ENCODE measurements at regions not wholly inside any gene's neighbourhood (a gene's known extent, or its start where the extent isn't known, plus 50 kb on each side); places are given as distances from the start of the nearest gene placed in this dataset.

DNA sequence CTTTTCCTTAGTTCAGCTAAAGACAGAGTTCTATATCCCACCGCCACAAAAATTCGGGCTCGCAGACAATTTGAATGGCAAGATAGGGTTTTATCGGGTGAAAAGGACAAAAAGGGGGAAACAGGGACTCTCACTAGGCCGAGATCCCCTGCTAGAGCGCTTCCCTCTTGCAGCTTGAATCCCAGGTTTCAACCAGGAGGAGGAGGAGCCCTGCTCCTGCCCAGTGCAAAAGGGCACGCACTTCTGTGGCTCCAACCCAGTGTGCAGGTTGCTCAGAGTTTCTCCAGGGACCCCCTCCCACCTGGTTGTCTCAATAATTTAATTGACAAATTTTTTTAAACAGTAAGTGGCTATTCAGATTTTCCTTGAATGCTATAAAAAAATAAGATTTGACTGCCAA, 152.6 kb upstream of the LUZP2 start:
- H3K9me3 ChIP-seq (ENCODE audit: low read depth), result no peaks in the 10 kb centered on the region
- in situ Hi-C loops (cut with MboI), result no loop called here
- no peak overlapping the region for H2AFZ ChIP-seq
- no peaks in the 10 kb centered on the region for H3K9me2 ChIP-seq (ENCODE audit: insufficient read depth)
- TF ChIP-seq EZH2 (IDR thresholded peaks at IDR 0.05; ENCODE audit: insufficient read depth, poor library complexity, severe bottlenecking) (no peak), EZH2phosphoT487 (IDR thresholded peaks at IDR 0.05; ENCODE audit: insufficient read depth, low read depth) (no peak)
- no peaks in the 10 kb centered on the region for H3K79me2 ChIP-seq (ENCODE audit: insufficient read depth)
- 47 to 53% methylated on average over 7 of the region's 7 CpGs for WGBS, 2 experiments (ENCODE audit: low coverage in 1 of 2, low lambda C conversion rate in 2 of 2, missing lambda C conversion rate in 2 of 2)
- no peaks in the 10 kb centered on the region for H3F3A ChIP-seq (ENCODE audit: insufficient read depth)
- H4K20me1 ChIP-seq (ENCODE audit: insufficient read depth), result no peaks in the 10 kb centered on the region
- H3K36me3 ChIP-seq (ENCODE audit: low read depth), result no peaks in the 10 kb centered on the region
- no peak overlapping the region for H3K9ac ChIP-seq
- no peak overlapping the region for H3K4me3 ChIP-seq
- no peaks in the 10 kb centered on the region for H3K27me3 ChIP-seq (replicated peaks; ENCODE audit: insufficient read depth)
- H3K4me1 ChIP-seq (ENCODE audit: insufficient read depth), result no peaks in the 10 kb centered on the region
- no peak overlapping the region for H3K27ac ChIP-seq
- no peak overlapping the region for H3K4me2 ChIP-seq (ENCODE audit: unreplicated experiment)
- DNase-seq, result no peak

DNA sequence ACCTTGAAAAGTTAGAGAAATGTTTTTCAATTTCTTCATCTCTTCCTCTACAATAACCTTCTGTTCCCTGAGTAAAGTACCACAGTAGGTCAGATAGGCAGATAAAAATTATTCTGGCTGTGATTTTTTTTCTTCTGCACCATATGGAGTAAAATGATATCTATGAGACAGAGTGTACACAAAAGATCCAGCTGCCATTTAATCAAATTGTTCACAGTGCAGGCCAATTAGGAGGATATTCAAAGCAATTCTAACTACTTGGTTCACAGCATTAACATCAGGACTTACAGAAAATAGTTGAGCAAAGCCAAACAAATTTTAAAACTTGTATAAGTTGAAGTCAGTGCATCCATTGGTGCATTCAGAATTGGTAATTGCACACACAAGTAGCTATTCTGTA, 147.9 kb upstream of the LUZP2 start:
- Histone ChIP-seq H3K9ac (no peak overlapping the region), H2AFZ (no peak overlapping the region), H3F3A (ENCODE audit: insufficient read depth) (no peaks in the 10 kb centered on the region), H4K20me1 (ENCODE audit: insufficient read depth) (no peaks in the 10 kb centered on the region), H3K36me3 (ENCODE audit: low read depth) (no peaks in the 10 kb centered on the region), H3K27ac (no peak overlapping the region), H3K79me2 (ENCODE audit: insufficient read depth) (no peaks in the 10 kb centered on the region), H3K4me3 (no peak overlapping the region), H3K27me3 (replicated peaks; ENCODE audit: insufficient read depth) (no peaks in the 10 kb centered on the region), H3K9me3 (ENCODE audit: low read depth) (no peaks in the 10 kb centered on the region), H3K4me1 (ENCODE audit: insufficient read depth) (no peaks in the 10 kb centered on the region), H3K4me2 (ENCODE audit: unreplicated experiment) (no peak overlapping the region), H3K9me2 (ENCODE audit: insufficient read depth) (no peaks in the 10 kb centered on the region)
- no peak for DNase-seq
- TF ChIP-seq EZH2phosphoT487 (IDR thresholded peaks at IDR 0.05; ENCODE audit: insufficient read depth, low read depth), result no peak
- TF ChIP-seq EZH2 (IDR thresholded peaks at IDR 0.05; ENCODE audit: insufficient read depth, poor library complexity, severe bottlenecking), result no peak
- in situ Hi-C loops (cut with MboI), result no loop called here

DNA sequence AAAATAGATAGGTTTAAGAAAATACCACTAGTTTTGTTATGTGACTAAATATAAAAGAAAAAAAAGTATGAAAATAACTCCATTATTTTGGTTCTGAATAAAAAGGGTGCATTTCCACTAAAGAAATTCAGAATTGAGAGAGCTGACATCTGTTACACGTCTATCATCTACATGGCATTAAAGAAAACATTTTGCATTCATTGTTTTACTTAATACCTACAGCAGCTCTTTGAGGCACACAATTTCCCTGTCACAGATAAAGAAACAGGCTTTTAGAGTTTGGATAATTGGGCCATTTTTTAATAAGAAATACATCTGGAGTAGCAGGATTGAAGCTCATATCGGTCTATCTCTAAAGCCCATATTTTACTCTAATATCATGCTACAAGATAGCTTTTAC, 145.7 kb upstream of the LUZP2 start:
- TF ChIP-seq EZH2phosphoT487 (IDR thresholded peaks at IDR 0.05; ENCODE audit: insufficient read depth, low read depth) (no peak), EZH2 (IDR thresholded peaks at IDR 0.05; ENCODE audit: insufficient read depth, poor library complexity, severe bottlenecking) (no peak)
- no peaks in the 10 kb centered on the region for H3K79me2 ChIP-seq (ENCODE audit: insufficient read depth)
- no peak for DNase-seq
- in situ Hi-C loops (cut with MboI), result no loop called here
- H3K9ac ChIP-seq, result no peak overlapping the region
- H4K20me1 ChIP-seq (ENCODE audit: insufficient read depth), result no peaks in the 10 kb centered on the region
- no peaks in the 10 kb centered on the region for H3F3A ChIP-seq (ENCODE audit: insufficient read depth)
- WGBS, 2 experiments (ENCODE audit: low coverage in 1 of 2, low lambda C conversion rate in 2 of 2, missing lambda C conversion rate in 2 of 2), result 15 to 16% methylated on average over 2 of the region's 2 CpGs
- no peak overlapping the region for H3K27ac ChIP-seq
- no peaks in the 10 kb centered on the region for H3K27me3 ChIP-seq (replicated peaks; ENCODE audit: insufficient read depth)
- no peak overlapping the region for H3K4me2 ChIP-seq (ENCODE audit: unreplicated experiment)
- no peaks in the 10 kb centered on the region for H3K9me3 ChIP-seq (ENCODE audit: low read depth)
- no peaks in the 10 kb centered on the region for H3K9me2 ChIP-seq (ENCODE audit: insufficient read depth)
- H3K4me3 ChIP-seq, result no peak overlapping the region
- no peak overlapping the region for H2AFZ ChIP-seq
- no peaks in the 10 kb centered on the region for H3K36me3 ChIP-seq (ENCODE audit: low read depth)
- H3K4me1 ChIP-seq (ENCODE audit: insufficient read depth), result no peaks in the 10 kb centered on the region

DNA sequence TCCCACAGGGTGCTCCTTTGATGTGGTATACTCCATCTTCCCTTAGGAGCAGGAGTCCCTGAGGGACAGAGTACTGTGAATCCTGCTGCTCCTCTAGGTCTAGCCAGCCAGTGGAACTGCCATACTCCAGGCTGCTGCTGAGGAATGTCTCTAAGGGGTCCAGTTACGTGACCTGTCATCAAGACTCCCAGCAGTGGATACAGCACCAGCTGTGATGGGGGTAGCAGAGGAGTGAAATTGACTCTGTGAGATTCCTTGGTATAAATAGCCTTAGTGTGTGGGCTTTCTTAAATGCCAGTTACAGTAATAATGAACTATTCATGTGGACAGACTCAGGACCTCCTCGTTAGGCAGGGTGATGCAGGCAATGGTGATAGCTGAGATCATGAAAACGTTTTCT, 140.4 kb upstream of the LUZP2 start:
- no peak overlapping the region for H2AFZ ChIP-seq
- no peaks in the 10 kb centered on the region for H3K79me2 ChIP-seq (ENCODE audit: insufficient read depth)
- H3K27ac ChIP-seq, result no peak overlapping the region
- no peaks in the 10 kb centered on the region for H3K27me3 ChIP-seq (replicated peaks; ENCODE audit: insufficient read depth)
- no peaks in the 10 kb centered on the region for H4K20me1 ChIP-seq (ENCODE audit: insufficient read depth)
- no peak for DNase-seq
- WGBS, 2 experiments (ENCODE audit: low coverage in 1 of 2, low lambda C conversion rate in 2 of 2, missing lambda C conversion rate in 2 of 2), result 6 to 9% methylated on average over 3 of the region's 3 CpGs
- no peak overlapping the region for H3K4me2 ChIP-seq (ENCODE audit: unreplicated experiment)
- no peak for TF ChIP-seq EZH2phosphoT487 (IDR thresholded peaks at IDR 0.05; ENCODE audit: insufficient read depth, low read depth)
- no peak for TF ChIP-seq EZH2 (IDR thresholded peaks at IDR 0.05; ENCODE audit: insufficient read depth, poor library complexity, severe bottlenecking)
- no peak overlapping the region for H3K4me3 ChIP-seq
- in situ Hi-C loops (cut with MboI), result no loop called here
- H3K9me2 ChIP-seq (ENCODE audit: insufficient read depth), result no peaks in the 10 kb centered on the region
- H3K36me3 ChIP-seq (ENCODE audit: low read depth), result no peaks in the 10 kb centered on the region
- no peaks in the 10 kb centered on the region for H3F3A ChIP-seq (ENCODE audit: insufficient read depth)
- H3K9me3 ChIP-seq (ENCODE audit: low read depth), result no peaks in the 10 kb centered on the region
- no peak overlapping the region for H3K9ac ChIP-seq
- H3K4me1 ChIP-seq (ENCODE audit: insufficient read depth), result no peaks in the 10 kb centered on the region

All from GM23248 (cell line).